ENCODE measurements at regions not wholly inside any gene's neighbourhood (a gene's known extent, or its start where the extent isn't known, plus 50 kb on each side); places are given as distances from the start of the nearest gene placed in this dataset.
"Not testable (repeated sequence)": the region's sequence is repeated elsewhere in the genome, so short reads cannot be mapped to it uniquely, and the experiment has no call there.

GRCh38 chr9:135412315-135413085, 67.1 kb upstream of the PPP1R26 start:
- not testable (repeated sequence) for H3K27me3 ChIP-seq
- peak; percentile 86 for DNase-seq (ENCODE audit: low spot score)

GRCh38 chr9:135413086-135413375, 66.6 kb upstream of the PPP1R26 start:
- Histone ChIP-seq H3K4me1 (ENCODE audit: insufficient read depth) (no peaks in the 10 kb centered on the region), H2AFZ (no peak overlapping the region), H3K9me2 (replicated peaks; ENCODE audit: insufficient read depth) (no peaks in the 10 kb centered on the region), H4K20me1 (ENCODE audit: insufficient read depth, poor library complexity, severe bottlenecking) (no peaks in the 10 kb centered on the region), H3K4me3 (no peak overlapping the region), H3K27me3 (peaks cover 3% of the 10 kb centered on the region), H3K27ac (no peak overlapping the region), H3K4me2 (peak overlapping the region; percentile 44), H3K79me2 (no peaks in the 10 kb centered on the region), H3K9me3 (ENCODE audit: low read depth) (no peaks in the 10 kb centered on the region), H3K36me3 (replicated peaks; ENCODE audit: insufficient read depth, low read depth) (no peaks in the 10 kb centered on the region)
- WGBS (ENCODE audit: low lambda C conversion rate, missing lambda C conversion rate) = 86% methylated on average over 10 of the region's 12 CpGs
- TF ChIP-seq EZH2phosphoT487 (IDR thresholded peaks at IDR 0.05; ENCODE audit: low read depth, severe bottlenecking, unreplicated experiment) (no peak), EZH2 (IDR thresholded peaks at IDR 0.05; ENCODE audit: borderline replicate concordance) (no peak), CTCF (IDR thresholded peaks at IDR 0.05; ENCODE audit: poor library complexity) (no peak)
- DNase-seq (ENCODE audit: low spot score) = peak; percentile 2

More at GRCh38 chr9:135412315-135413085, 67.1 kb upstream of the PPP1R26 start:
- peak; percentile 100 for TF ChIP-seq CTCF (IDR thresholded peaks at IDR 0.05; ENCODE audit: poor library complexity)
- not testable (repeated sequence) for H3K27ac ChIP-seq; H3K9me2 ChIP-seq (replicated peaks; ENCODE audit: insufficient read depth); H4K20me1 ChIP-seq (ENCODE audit: insufficient read depth, poor library complexity, severe bottlenecking); H2AFZ ChIP-seq; H3K79me2 ChIP-seq; H3K4me3 ChIP-seq; H3K9me3 ChIP-seq (ENCODE audit: low read depth); H3K4me1 ChIP-seq (ENCODE audit: insufficient read depth); H3K36me3 ChIP-seq (replicated peaks; ENCODE audit: insufficient read depth, low read depth)
- H3K4me2 ChIP-seq = peak overlapping the region; percentile 44
- WGBS (ENCODE audit: low lambda C conversion rate, missing lambda C conversion rate) = 13% methylated on average over 42 of the region's 43 CpGs

- H2AFZ ChIP-seq = no peak overlapping the region
- H3K4me2 ChIP-seq = no peak overlapping the region
- no peak overlapping the region for H3K27ac ChIP-seq
- 92% methylated on average over 18 of the region's 18 CpGs for WGBS (ENCODE audit: low lambda C conversion rate, missing lambda C conversion rate)
- no peak for DNase-seq (ENCODE audit: low spot score)
- no peaks in the 10 kb centered on the region for H3K4me1 ChIP-seq (ENCODE audit: insufficient read depth)
- H3K36me3 ChIP-seq (replicated peaks; ENCODE audit: insufficient read depth, low read depth) = no peaks in the 10 kb centered on the region
- H3K27me3 ChIP-seq = peaks cover 3% of the 10 kb centered on the region
- no peaks in the 10 kb centered on the region for H3K79me2 ChIP-seq
- H4K20me1 ChIP-seq (ENCODE audit: insufficient read depth, poor library complexity, severe bottlenecking) = no peaks in the 10 kb centered on the region
- H3K9me2 ChIP-seq (replicated peaks; ENCODE audit: insufficient read depth) = no peaks in the 10 kb centered on the region
- TF ChIP-seq CTCF (IDR thresholded peaks at IDR 0.05; ENCODE audit: poor library complexity) (no peak), EZH2phosphoT487 (IDR thresholded peaks at IDR 0.05; ENCODE audit: low read depth, severe bottlenecking, unreplicated experiment) (no peak), EZH2 (IDR thresholded peaks at IDR 0.05; ENCODE audit: borderline replicate concordance) (no peak)
- no peaks in the 10 kb centered on the region for H3K9me3 ChIP-seq (ENCODE audit: low read depth)
- no peak overlapping the region for H3K4me3 ChIP-seq
Observed at GRCh38 chr9:135413461-135413860, 66.1 kb upstream of the PPP1R26 start.

GRCh38 chr9:135414293-135414692, 65.3 kb upstream of the PPP1R26 start:
- Histone ChIP-seq H3K4me1 (ENCODE audit: insufficient read depth) (no peaks in the 10 kb centered on the region), H3K4me2 (no peak overlapping the region), H3K79me2 (no peaks in the 10 kb centered on the region), H3K9me2 (replicated peaks; ENCODE audit: insufficient read depth) (no peaks in the 10 kb centered on the region), H3K36me3 (replicated peaks; ENCODE audit: insufficient read depth, low read depth) (no peaks in the 10 kb centered on the region), H4K20me1 (ENCODE audit: insufficient read depth, poor library complexity, severe bottlenecking) (no peaks in the 10 kb centered on the region), H3K4me3 (no peak overlapping the region), H3K9me3 (ENCODE audit: low read depth) (no peaks in the 10 kb centered on the region), H3K27me3 (peaks cover 3% of the 10 kb centered on the region), H2AFZ (no peak overlapping the region), H3K27ac (no peak overlapping the region)
- 83% methylated on average over 13 of the region's 13 CpGs for WGBS (ENCODE audit: low lambda C conversion rate, missing lambda C conversion rate)
- DNase-seq (ENCODE audit: low spot score) = peak; percentile 2
- TF ChIP-seq CTCF (IDR thresholded peaks at IDR 0.05; ENCODE audit: poor library complexity) = no peak
- TF ChIP-seq EZH2 (IDR thresholded peaks at IDR 0.05; ENCODE audit: borderline replicate concordance) = no peak
- no peak for TF ChIP-seq EZH2phosphoT487 (IDR thresholded peaks at IDR 0.05; ENCODE audit: low read depth, severe bottlenecking, unreplicated experiment)
